Hepatocyte (in vitro differentiated cells): ENCODE measurements at regions not wholly inside any gene's neighbourhood (a gene's known extent, or its start where the extent isn't known, plus 50 kb on each side); places are given as distances from the start of the nearest gene placed in this dataset.

Source experiments
- DNase-seq: peaks from one replicate; pipeline ENCODE4 v3.0.0-alpha.2; 2016; ENCODE audit warnings: low spot score
- H2AFZ ChIP-seq: fragments of 200-600 bp; sonication (generic); 2 replicates; pipeline ENCODE4 v1.6.0; 2016; ENCODE audit warnings: antibody characterized with exemption, mild to moderate bottlenecking
- H3K27ac ChIP-seq: fragments of 200-600 bp; sonication (generic); 2 replicates; pipeline ENCODE4 v1.5.1; 2016; ENCODE audit warnings: mild to moderate bottlenecking
- H3K27me3 ChIP-seq: fragments of 200-600 bp; sonication (generic); 2 replicates; pipeline ENCODE4 v1.6.1; 2016
- H3K36me3 ChIP-seq: fragments of 200-600 bp; sonication (generic); replicated peaks from 2 replicates; pipeline ENCODE4 v1.5.1; 2016; ENCODE audit warnings: low read depth; ENCODE audit not compliant: insufficient read depth
- H3K4me1 ChIP-seq: fragments of 200-600 bp; sonication (generic); 2 replicates; pipeline ENCODE4 v1.5.1; 2016; ENCODE audit warnings: mild to moderate bottlenecking, moderate library complexity; ENCODE audit not compliant: insufficient read depth
- H3K4me2 ChIP-seq: fragments of 200-600 bp; sonication (generic); 2 replicates; pipeline ENCODE4 v1.6.0; 2016
- H3K4me3 ChIP-seq: fragments of 200-600 bp; sonication (generic); 2 replicates; pipeline ENCODE4 v1.5.1; 2016; ENCODE audit warnings: mild to moderate bottlenecking
- H3K79me2 ChIP-seq: fragments of 200-600 bp; sonication (generic); 2 replicates; pipeline ENCODE4 v1.6.0; 2017; ENCODE audit warnings: mild to moderate bottlenecking
- H3K9me2 ChIP-seq: fragments of 200-600 bp; sonication (generic); replicated peaks from 2 replicates; pipeline ENCODE4 v1.6.0; 2017; ENCODE audit warnings: mild to moderate bottlenecking; ENCODE audit not compliant: insufficient read depth
- H3K9me3 ChIP-seq: fragments of 200-600 bp; sonication (generic); 2 replicates; pipeline ENCODE4 v1.5.1; 2016; ENCODE audit warnings: low read depth, mild to moderate bottlenecking
- H4K20me1 ChIP-seq: fragments of 200-600 bp; sonication (generic); 2 replicates; pipeline ENCODE4 v1.6.0; 2016; ENCODE audit warnings: mild to moderate bottlenecking; ENCODE audit not compliant: insufficient read depth, poor library complexity, severe bottlenecking
- EZH2 ChIP-seq: fragments of 200-600 bp; sonication (generic); IDR thresholded peaks from 2 replicates; pipeline ENCODE4 v1.6.1; 2016; ENCODE audit warnings: antibody characterized with exemption, mild to moderate bottlenecking, borderline replicate concordance
- EZH2phosphoT487 ChIP-seq: fragments of 200-600 bp; sonication (generic); IDR thresholded peaks from one replicate; pipeline ENCODE4 v1.6.1; 2018; ENCODE audit warnings: antibody characterized with exemption, mild to moderate bottlenecking, low read depth, moderate library complexity; ENCODE audit not compliant: unreplicated experiment, severe bottlenecking
- WGBS: methylation state at CpG from one replicate; pipeline ENCODE4 v1.1.6; 2016; ENCODE audit warnings: low lambda C conversion rate; ENCODE audit errors: missing lambda C conversion rate; 5-methylcytosine and 5-hydroxymethylcytosine counted together
- TF ChIP-seq, protein P1 (sequence below): fragments of 200-600 bp; sonication (generic); IDR thresholded peaks from 2 replicates; pipeline ENCODE4 v1.5.1; 2016; ENCODE audit warnings: antibody characterized with exemption, mild to moderate bottlenecking; ENCODE audit not compliant: poor library complexity

DNA sequence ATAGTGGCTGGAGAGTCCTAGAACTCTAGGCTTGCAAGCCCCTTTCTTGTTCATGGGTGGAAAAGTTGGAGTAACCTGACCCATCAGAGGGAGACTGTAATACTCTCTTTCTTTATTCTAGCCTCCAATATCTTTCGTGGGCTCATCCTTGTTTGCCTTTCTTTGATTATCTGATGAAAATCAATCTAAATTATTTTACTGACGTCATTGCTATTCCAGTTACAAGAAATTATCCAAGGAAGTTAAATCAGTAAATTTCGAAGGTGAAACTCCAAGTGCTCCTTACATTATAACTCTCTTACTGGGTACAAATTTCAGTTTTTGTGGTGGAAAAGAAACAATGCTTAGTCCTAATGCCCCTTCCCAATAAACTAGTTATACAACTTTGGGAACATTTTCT is 412.9 kb downstream of the IDS start:
- no peaks in the 10 kb centered on the region for H3K4me1 ChIP-seq
- H3K4me3 ChIP-seq: no peak overlapping the region
- H3K9me2 ChIP-seq: no peaks in the 10 kb centered on the region
- no peaks in the 10 kb centered on the region for H4K20me1 ChIP-seq
- no peaks in the 10 kb centered on the region for H3K79me2 ChIP-seq
- no peaks in the 10 kb centered on the region for H3K36me3 ChIP-seq
- H3K4me2 ChIP-seq: no peak overlapping the region
- H3K27ac ChIP-seq: no peak overlapping the region
- 46% methylated on average over 3 of the region's 3 CpGs for WGBS
- TF ChIP-seq EZH2 (no peak), EZH2phosphoT487 (no peak)
- TF ChIP-seq, protein P1, sequence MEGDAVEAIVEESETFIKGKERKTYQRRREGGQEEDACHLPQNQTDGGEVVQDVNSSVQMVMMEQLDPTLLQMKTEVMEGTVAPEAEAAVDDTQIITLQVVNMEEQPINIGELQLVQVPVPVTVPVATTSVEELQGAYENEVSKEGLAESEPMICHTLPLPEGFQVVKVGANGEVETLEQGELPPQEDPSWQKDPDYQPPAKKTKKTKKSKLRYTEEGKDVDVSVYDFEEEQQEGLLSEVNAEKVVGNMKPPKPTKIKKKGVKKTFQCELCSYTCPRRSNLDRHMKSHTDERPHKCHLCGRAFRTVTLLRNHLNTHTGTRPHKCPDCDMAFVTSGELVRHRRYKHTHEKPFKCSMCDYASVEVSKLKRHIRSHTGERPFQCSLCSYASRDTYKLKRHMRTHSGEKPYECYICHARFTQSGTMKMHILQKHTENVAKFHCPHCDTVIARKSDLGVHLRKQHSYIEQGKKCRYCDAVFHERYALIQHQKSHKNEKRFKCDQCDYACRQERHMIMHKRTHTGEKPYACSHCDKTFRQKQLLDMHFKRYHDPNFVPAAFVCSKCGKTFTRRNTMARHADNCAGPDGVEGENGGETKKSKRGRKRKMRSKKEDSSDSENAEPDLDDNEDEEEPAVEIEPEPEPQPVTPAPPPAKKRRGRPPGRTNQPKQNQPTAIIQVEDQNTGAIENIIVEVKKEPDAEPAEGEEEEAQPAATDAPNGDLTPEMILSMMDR: no peak
- no peak overlapping the region for H2AFZ ChIP-seq
- H3K9me3 ChIP-seq: no peaks in the 10 kb centered on the region
- no peaks in the 10 kb centered on the region for H3K27me3 ChIP-seq
- no peak for DNase-seq

DNA sequence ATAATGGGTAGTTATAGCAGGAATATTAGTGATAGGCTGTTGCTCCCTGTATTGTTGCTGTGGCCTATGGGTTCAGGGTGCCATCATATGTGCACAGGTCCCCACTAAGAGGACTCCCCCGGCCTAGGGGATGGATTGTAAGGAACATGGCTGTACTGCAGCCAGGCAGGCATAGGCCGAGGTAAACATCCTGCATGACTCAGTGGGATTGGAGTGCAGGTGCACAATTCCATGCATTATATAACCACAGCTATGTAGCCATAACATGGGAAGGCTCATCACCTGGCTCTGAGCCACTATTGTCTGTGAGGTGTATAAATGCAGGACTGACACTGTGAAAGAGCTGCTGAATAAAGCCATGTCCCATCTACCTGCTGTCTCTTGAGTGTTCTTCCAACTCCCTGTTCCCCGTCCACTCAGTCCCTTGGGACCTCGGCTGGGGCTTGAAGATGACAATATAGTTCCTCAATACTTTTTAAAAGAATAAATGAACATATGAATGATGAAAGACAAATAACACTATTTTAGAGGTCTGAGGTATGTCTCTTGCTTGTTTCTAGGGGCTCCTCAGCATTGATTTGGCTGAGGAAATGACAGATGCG is 425.2 kb downstream of the IDS start:
- Histone ChIP-seq H3K36me3 (no peaks in the 10 kb centered on the region), H3K27me3 (no peaks in the 10 kb centered on the region), H4K20me1 (no peaks in the 10 kb centered on the region), H3K9me2 (no peaks in the 10 kb centered on the region), H3K79me2 (no peaks in the 10 kb centered on the region), H3K9me3 (no peaks in the 10 kb centered on the region), H2AFZ (no peak overlapping the region), H3K4me3 (no peak overlapping the region), H3K27ac (no peak overlapping the region), H3K4me2 (no peak overlapping the region), H3K4me1 (no peaks in the 10 kb centered on the region)
- TF ChIP-seq, protein P1: no peak
- TF ChIP-seq EZH2phosphoT487: no peak
- TF ChIP-seq EZH2: no peak
- 73% methylated on average over 5 of the region's 5 CpGs for WGBS
- no peak for DNase-seq

DNA sequence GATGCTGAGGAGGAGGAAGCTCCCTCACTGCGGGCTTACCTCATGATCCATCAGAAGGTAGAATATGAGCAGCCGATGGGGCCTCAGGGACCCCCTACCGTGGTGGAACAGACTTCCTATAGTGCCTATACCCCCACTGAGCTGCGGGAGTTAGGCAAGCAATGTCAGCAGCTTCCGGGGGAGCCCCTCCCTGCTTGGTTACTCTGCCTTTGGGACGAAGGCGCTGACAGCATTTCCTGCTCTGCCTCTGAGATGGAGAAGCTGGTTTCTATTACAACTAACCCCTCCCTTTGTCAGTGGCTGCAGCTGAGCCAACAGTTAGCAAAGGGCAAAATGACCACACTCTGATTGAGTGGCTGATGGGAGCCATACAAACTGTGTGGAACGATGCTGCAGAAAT is 430.7 kb downstream of the IDS start:
- H2AFZ ChIP-seq: no peak overlapping the region
- no peaks in the 10 kb centered on the region for H3K27me3 ChIP-seq
- H3K4me1 ChIP-seq: no peaks in the 10 kb centered on the region
- no peak overlapping the region for H3K27ac ChIP-seq
- H3K9me3 ChIP-seq: no peaks in the 10 kb centered on the region
- no peaks in the 10 kb centered on the region for H3K9me2 ChIP-seq
- TF ChIP-seq EZH2: no peak
- H3K4me3 ChIP-seq: no peak overlapping the region
- no peaks in the 10 kb centered on the region for H4K20me1 ChIP-seq
- H3K79me2 ChIP-seq: no peaks in the 10 kb centered on the region
- WGBS: 61% methylated on average over 8 of the region's 8 CpGs
- H3K4me2 ChIP-seq: no peak overlapping the region
- no peaks in the 10 kb centered on the region for H3K36me3 ChIP-seq
- DNase-seq: peak; percentile 16

DNA sequence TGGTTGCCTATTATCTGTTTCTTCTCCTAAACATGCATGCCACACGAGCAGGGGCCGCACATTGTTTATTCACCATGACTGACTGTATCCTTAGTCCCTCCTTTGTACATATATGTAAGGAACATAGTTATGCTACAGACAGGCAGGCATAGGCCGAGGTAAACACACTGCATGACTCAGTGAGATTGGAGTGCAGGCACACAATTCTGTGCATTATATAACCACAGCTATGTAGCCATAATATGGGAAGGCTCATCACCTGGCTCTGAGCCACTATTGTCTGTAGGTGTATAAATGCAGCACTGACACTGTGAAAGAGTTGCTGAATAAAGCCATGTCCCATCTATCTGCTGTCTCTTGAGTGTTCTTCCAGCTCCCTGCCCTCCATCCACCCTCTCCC is 431.6 kb downstream of the IDS start:
- Histone ChIP-seq H3K36me3 (no peaks in the 10 kb centered on the region), H3K9me3 (no peaks in the 10 kb centered on the region), H4K20me1 (no peaks in the 10 kb centered on the region), H3K79me2 (no peaks in the 10 kb centered on the region), H3K9me2 (no peaks in the 10 kb centered on the region), H3K27me3 (no peaks in the 10 kb centered on the region), H3K4me2 (no peak overlapping the region), H3K27ac (no peak overlapping the region), H2AFZ (no peak overlapping the region), H3K4me1 (no peaks in the 10 kb centered on the region), H3K4me3 (no peak overlapping the region)
- 67% methylated on average over 3 of the region's 3 CpGs for WGBS
- no peak for DNase-seq
- TF ChIP-seq, protein P1: no peak
- TF ChIP-seq EZH2 (no peak), EZH2phosphoT487 (no peak)
